ENCODE measurements at regions not wholly inside any gene's neighbourhood (a gene's known extent, or its start where the extent isn't known, plus 50 kb on each side); places are given as distances from the start of the nearest gene placed in this dataset.
"Not testable (repeated sequence)": the region's sequence is repeated elsewhere in the genome, so short reads cannot be mapped to it uniquely, and the experiment has no call there.

GRCh38 chr2:131618320-131618719, 90.6 kb downstream of the CCDC74A start:
- intact Hi-C loops (cut with DNase I); H3K4me3 ChIP-seq (ENCODE audit: low read length); DNase-seq; H3K27ac ChIP-seq (ENCODE audit: low read length); H3K4me1 ChIP-seq (ENCODE audit: control insufficient read depth, insufficient read depth, low read length); ATAC-seq; H3K27me3 ChIP-seq (ENCODE audit: control insufficient read depth, insufficient read depth); H3K9me3 ChIP-seq (ENCODE audit: control insufficient read depth, low read length): not testable (repeated sequence)
- whole genome bisulfite sequencing, result 84% methylated on average over 3 of the region's 3 CpGs

DNA sequence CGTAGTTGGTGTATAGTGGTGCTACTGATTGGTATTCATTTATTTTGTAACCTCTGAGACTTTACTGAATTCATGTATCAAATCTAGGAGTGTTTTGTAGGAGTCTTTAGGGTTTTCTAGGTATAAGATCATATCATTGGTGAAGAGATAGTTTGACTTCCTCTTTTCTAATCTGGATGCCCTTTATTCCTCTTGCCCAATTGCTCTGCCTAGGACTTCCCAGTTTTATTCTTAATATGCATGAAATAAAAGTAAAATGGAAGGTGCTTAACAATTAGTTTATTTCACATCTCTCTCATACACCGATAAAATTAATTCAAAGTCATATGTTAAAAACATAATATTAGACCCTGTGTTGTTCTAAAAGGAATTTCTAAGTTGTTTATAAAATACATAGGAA, 95.2 kb downstream of the CCDC74A start:
- H3K4me1 ChIP-seq (ENCODE audit: control insufficient read depth, insufficient read depth, low read length); H3K27ac ChIP-seq (ENCODE audit: low read length); H3K4me3 ChIP-seq (ENCODE audit: low read length); ATAC-seq; DNase-seq; H3K9me3 ChIP-seq (ENCODE audit: control insufficient read depth, low read length); H3K27me3 ChIP-seq (ENCODE audit: control insufficient read depth, insufficient read depth); intact Hi-C loops (cut with DNase I): not testable (repeated sequence)
- WGBS, result 86% methylated on average over 2 of the region's 2 CpGs

- WGBS, result 89% methylated on average over 10 of the region's 10 CpGs
- DNase-seq; H3K27ac ChIP-seq (ENCODE audit: low read length); H3K4me3 ChIP-seq (ENCODE audit: low read length); ATAC-seq; H3K4me1 ChIP-seq (ENCODE audit: control insufficient read depth, insufficient read depth, low read length); intact Hi-C loops (cut with DNase I); H3K9me3 ChIP-seq (ENCODE audit: control insufficient read depth, low read length); H3K27me3 ChIP-seq (ENCODE audit: control insufficient read depth, insufficient read depth): not testable (repeated sequence)
Measured at GRCh38 chr2:131626011-131626410, 98.3 kb downstream of the CCDC74A start.

- H3K27ac ChIP-seq (ENCODE audit: low read length); H3K27me3 ChIP-seq (ENCODE audit: control insufficient read depth, insufficient read depth); H3K9me3 ChIP-seq (ENCODE audit: control insufficient read depth, low read length); H3K4me3 ChIP-seq (ENCODE audit: low read length); DNase-seq; ATAC-seq; H3K4me1 ChIP-seq (ENCODE audit: control insufficient read depth, insufficient read depth, low read length); intact Hi-C loops (cut with DNase I): not testable (repeated sequence)
- 92% methylated on average over 19 of the region's 19 CpGs for WGBS
Measured at GRCh38 chr2:131626565-131626964, 98.9 kb downstream of the CCDC74A start.

- H3K4me1 ChIP-seq (ENCODE audit: control insufficient read depth, insufficient read depth, low read length); intact Hi-C loops (cut with DNase I); DNase-seq; H3K27me3 ChIP-seq (ENCODE audit: control insufficient read depth, insufficient read depth); H3K9me3 ChIP-seq (ENCODE audit: control insufficient read depth, low read length); ATAC-seq; H3K4me3 ChIP-seq (ENCODE audit: low read length); H3K27ac ChIP-seq (ENCODE audit: low read length): not testable (repeated sequence)
- WGBS, result 50% methylated on average over 2 of the region's 2 CpGs
Measured at GRCh38 chr2:131627777-131628176, 100.1 kb downstream of the CCDC74A start.

- H3K4me1 ChIP-seq (ENCODE audit: control insufficient read depth, insufficient read depth, low read length); H3K27me3 ChIP-seq (ENCODE audit: control insufficient read depth, insufficient read depth); DNase-seq; intact Hi-C loops (cut with DNase I); H3K27ac ChIP-seq (ENCODE audit: low read length); H3K4me3 ChIP-seq (ENCODE audit: low read length); ATAC-seq; H3K9me3 ChIP-seq (ENCODE audit: control insufficient read depth, low read length): not testable (repeated sequence)
- 95% methylated on average over 2 of the region's 2 CpGs for WGBS
Measured at GRCh38 chr2:131631648-131632047, 104.0 kb downstream of the CCDC74A start.

GRCh38 chr2:131633405-131633804, 105.7 kb downstream of the CCDC74A start:
- H3K4me1 ChIP-seq (ENCODE audit: control insufficient read depth, insufficient read depth, low read length); H3K27me3 ChIP-seq (ENCODE audit: control insufficient read depth, insufficient read depth); intact Hi-C loops (cut with DNase I); H3K9me3 ChIP-seq (ENCODE audit: control insufficient read depth, low read length); ATAC-seq; H3K27ac ChIP-seq (ENCODE audit: low read length); DNase-seq; H3K4me3 ChIP-seq (ENCODE audit: low read length): not testable (repeated sequence)
- WGBS, result 88% methylated on average over 8 of the region's 8 CpGs

DNA sequence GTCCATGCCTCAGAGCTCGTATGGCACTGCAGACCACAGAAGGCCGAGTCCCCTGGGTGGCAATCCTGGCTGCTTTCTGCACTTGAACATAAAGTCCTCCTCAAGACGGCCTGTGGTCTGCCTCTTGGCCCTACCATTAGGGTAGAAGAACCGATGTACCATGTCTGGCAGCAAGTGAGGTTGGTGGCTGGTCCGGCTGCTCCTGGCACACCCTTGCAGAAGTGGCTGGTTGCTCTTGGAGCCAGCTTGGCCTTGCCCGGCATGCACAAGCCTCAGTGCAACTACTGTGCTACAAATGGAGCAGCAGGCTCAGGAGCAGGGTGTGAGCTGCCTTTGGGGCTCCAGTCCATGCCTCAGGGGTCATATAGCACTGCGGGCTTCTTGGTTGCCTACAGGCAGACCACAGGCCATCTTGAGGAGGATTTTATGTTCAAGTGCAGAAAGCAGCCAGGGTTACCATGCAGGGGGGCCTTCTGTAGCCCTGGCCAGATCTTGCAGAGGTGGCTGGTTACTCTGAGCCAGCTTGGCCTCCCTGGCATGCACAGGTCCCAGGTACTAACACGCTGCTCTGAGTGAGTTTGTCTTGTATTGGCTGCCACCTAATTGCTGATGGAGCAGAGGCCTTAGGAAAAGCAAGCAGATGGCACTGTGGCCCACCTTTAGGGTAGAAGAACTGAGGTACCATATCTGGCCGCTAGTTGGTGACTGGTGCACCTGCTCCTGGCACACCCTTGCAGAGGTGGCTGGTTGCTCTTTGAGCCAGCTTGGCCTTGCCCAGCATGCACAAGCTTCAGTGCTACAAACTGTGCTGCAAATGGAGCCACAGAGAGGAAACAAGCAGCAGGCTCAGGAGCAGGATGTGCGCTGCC, 106.4 kb downstream of the CCDC74A start:
- intact Hi-C loops (cut with DNase I); ATAC-seq; H3K27ac ChIP-seq (ENCODE audit: low read length); H3K9me3 ChIP-seq (ENCODE audit: control insufficient read depth, low read length); H3K4me1 ChIP-seq (ENCODE audit: control insufficient read depth, insufficient read depth, low read length); H3K4me3 ChIP-seq (ENCODE audit: low read length); H3K27me3 ChIP-seq (ENCODE audit: control insufficient read depth, insufficient read depth): not testable (repeated sequence)
- 84% methylated on average over 10 of the region's 10 CpGs for WGBS
- peak in 1 of 3 donors; percentile 28 for DNase-seq

DNA sequence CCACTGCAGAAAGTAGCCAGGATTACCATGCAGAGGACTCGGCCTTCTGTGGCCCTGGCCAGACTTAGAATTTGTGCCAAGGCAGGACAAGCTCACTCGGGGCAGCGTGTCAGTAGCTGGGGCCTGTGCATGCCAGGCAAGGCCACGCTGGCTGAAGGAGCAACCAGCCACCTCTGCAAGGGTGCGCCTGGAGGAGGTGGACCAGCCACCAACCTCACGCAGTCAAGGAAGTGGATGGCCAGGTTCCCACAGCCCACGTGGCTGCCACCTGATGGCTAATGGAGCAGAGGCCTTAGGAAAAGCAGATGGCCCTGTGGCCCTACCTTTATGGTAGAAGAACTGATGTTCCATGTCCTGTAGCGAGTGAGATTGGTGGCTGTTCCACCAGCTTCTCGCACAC, 107.9 kb downstream of the CCDC74A start:
- no peaks in the 10 kb centered on the region for H3K4me1 ChIP-seq (ENCODE audit: control insufficient read depth, insufficient read depth, low read length)
- no peaks in the 10 kb centered on the region for H3K9me3 ChIP-seq (ENCODE audit: control insufficient read depth, low read length)
- WGBS, result 88% methylated on average over 9 of the region's 9 CpGs
- intact Hi-C loops (cut with DNase I), result no loop called here
- no peak overlapping the region for H3K4me3 ChIP-seq (ENCODE audit: low read length)
- no peaks in the 10 kb centered on the region for H3K27me3 ChIP-seq (ENCODE audit: control insufficient read depth, insufficient read depth)
- DNase-seq (no peak), ATAC-seq (no peak)
- no peak overlapping the region for H3K27ac ChIP-seq (ENCODE audit: low read length)

GRCh38 chr2:131636704-131637308, 109.1 kb downstream of the CCDC74A start:
- H3K27me3 ChIP-seq (ENCODE audit: control insufficient read depth, insufficient read depth); H3K4me3 ChIP-seq (ENCODE audit: low read length); intact Hi-C loops (cut with DNase I); H3K4me1 ChIP-seq (ENCODE audit: control insufficient read depth, insufficient read depth, low read length); ATAC-seq; H3K27ac ChIP-seq (ENCODE audit: low read length); H3K9me3 ChIP-seq (ENCODE audit: control insufficient read depth, low read length): not testable (repeated sequence)
- peak in 1 of 3 donors; percentile 29 for DNase-seq
- 74% methylated on average over 7 of the region's 7 CpGs for WGBS

GRCh38 chr2:131639001-131639620, 111.4 kb downstream of the CCDC74A start:
- H3K4me1 ChIP-seq (ENCODE audit: control insufficient read depth, insufficient read depth, low read length); H3K27ac ChIP-seq (ENCODE audit: low read length); H3K4me3 ChIP-seq (ENCODE audit: low read length); DNase-seq; ATAC-seq; H3K9me3 ChIP-seq (ENCODE audit: control insufficient read depth, low read length); H3K27me3 ChIP-seq (ENCODE audit: control insufficient read depth, insufficient read depth); intact Hi-C loops (cut with DNase I): not testable (repeated sequence)
- WGBS, result 66% methylated on average over 4 of the region's 4 CpGs
